Right lung (tissue), 2 donors: ENCODE measurements at regions not wholly inside any gene's neighbourhood (a gene's known extent, or its start where the extent isn't known, plus 50 kb on each side); places are given as distances from the start of the nearest gene placed in this dataset.
"Not testable (repeated sequence)": the region's sequence is repeated elsewhere in the genome, so short reads cannot be mapped to it uniquely, and the experiment has no call there.

Source experiments
- DNase-seq, 2 donors: peaks; one replicate each; pipeline ENCODE4 v3.0.0-alpha.2; 2013

- not testable (repeated sequence) for DNase-seq
These were observed 50.6 kb upstream of the MYL10 start for GRCh38 chr7:101679653-101680173.

- DNase-seq, result no peak
These were observed 51.5 kb upstream of the MYL10 start for GRCh38 chr7:101680406-101681145.

DNA sequence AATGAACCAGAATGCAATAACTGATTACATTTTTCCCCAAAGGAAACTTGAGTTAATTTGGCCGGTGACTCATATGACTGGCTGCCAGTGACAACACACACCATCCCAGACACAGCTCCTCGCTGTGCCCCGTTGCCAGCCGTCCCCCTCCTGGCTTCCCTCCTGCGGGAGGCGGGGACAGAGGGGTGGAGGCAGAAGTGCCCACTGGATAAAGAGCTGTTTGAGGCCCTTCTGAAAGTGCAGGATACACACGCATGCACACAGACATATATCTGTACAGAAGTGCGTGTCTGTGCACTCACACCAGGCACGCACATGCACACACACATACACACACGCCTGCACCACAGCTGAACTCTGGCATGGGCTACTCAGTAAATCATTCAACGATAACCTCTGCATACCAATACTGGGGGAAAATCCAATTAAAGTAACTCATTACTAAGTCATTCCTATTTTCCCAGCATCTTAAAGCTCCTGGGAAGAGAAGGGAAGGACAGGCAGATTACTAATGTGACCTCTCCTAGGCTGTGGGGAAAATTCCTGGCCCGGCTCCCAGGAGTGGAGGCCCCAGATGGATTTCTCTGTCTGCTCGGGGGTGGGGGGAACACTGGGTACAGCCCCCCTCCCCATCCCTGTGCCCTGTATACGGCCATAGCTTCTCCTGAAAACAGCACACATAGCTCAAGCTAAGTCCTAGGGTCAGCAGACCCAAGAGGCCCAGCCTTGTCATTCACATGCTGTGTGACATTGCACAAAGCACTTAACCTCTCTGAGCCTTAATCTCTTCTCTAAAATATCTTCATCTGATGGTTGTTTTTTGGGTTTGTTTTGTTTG lies 52.3 kb upstream of the MYL10 start:
- DNase-seq, result peak; percentile 43 to 45

DNA sequence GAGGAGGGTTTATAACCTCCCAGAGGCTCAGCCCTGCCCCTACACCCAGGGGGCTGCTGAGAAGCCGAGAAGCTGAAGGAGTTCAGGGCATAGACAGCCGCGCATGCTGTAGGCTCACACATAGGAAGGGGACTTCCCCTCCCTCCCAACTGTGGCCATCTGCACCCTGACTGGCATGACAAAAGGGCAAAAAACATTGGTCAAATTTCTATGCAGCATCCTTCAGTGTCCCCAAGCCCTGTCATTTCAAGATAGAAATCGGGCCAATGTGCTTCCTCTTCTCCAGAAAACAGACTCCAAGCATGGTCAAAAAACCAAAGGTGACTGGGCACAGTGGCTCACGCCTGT lies 55.9 kb upstream of the MYL10 start:
- no peak for DNase-seq

DNA sequence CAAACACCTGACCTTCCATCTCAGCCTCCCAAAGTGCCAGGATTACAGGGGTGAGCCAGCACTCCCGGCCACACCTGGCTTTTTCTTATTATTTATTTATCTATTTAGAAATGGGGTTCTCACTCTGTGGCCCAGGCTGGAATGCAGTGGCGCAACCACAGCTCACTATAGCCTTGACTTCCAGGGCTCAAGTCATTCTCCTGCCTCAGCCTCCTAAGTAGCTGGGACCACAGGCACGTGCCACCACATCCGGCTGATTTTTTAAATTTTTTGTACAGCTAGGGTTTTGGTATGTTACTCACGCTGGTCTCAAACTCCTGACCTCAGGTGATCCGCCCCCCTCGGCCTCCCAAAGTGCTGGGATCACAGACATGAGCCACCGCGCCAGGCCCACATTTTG lies 56.9 kb upstream of the MYL10 start:
- no peak for DNase-seq

GRCh38 chr7:101687081-101687480 lies 58.0 kb upstream of the MYL10 start:
- DNase-seq, result no peak

DNA sequence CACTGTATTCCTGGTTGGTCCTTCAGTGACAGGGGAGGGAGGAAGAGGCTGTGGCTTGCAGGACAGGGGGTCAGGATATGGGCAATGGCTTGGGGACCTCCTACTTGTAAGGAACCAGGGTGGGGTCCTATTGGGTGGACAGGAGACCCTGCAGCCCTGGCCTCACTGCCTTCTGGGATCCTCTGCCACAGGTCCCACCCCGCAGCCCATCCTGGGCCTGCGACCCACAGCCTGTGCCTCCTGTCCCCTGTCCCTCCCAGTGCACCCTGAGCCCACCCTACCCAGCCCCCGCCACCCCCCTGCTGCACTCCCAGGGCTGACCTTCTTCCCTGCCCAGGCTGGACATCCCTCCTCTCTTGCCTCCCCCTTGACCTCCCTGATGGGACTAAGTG lies 58.7 kb upstream of the MYL10 start:
- no peak for DNase-seq

- peak; percentile 67 to 68 for DNase-seq
These were observed 59.2 kb upstream of the MYL10 start for GRCh38 chr7:101688183-101688831.

DNA sequence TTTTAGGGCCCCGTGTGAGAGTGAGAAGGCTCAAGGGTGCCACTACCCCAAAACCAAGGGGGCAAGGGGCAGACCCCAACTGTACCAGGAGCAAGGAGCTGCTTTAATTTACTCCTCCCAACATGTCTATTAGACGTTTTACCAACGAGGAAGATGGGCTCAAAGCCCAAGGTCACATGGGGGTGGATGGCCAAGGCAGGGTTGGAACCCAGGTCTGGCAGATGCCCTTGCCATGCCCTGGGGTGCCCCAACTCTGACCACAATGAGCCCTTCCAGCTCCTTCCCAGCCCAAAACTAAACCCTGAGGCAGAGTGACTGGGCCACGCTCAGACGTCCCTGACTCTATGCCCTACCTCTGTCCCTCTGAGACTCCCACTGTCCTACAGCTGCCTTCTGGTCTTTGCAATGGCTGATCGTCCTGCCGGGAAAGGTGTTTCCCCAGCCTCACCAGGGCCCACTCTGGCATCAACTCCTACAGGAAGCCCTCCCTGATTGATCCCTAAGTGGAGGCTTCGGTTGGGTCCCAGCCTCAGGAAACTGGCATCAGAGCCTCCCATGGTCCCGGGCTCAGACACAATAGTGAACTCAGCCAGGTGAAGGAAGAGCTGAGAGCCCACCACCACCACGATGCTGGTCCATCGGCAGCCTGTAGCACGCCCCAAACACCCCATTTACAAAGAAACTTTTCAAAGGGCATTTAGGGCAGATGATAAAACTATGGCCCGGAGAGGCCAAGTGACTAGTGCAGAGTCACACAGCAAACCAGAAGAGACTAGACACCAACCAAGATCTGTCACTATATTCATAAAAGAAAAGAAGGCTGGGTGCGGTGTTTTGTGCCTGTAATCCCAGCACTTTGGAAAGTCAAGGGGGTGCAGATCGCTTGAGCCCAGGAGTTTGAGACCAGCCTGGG lies 60.2 kb upstream of the MYL10 start:
- no peak for DNase-seq

DNA sequence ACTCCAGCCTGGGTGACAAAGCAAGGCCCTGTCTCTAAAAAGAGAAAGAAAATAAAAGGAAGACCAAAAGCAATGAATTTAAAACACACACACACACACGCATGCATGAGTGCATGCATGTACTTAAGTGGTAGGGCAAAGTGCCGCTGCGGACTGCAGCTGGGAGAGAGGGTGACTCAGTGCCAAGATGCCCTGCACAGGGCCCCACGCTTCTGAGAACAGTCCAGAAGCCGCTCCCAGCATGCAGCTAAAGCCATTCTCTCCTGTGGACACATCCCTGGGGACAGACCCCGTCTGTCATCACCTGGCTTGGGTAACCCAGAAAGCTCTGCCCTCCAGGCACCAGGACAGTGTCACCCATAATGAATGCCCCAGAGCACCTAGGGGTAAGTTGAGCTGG lies 61.0 kb upstream of the MYL10 start:
- peak; percentile 25 to 36 for DNase-seq

DNA sequence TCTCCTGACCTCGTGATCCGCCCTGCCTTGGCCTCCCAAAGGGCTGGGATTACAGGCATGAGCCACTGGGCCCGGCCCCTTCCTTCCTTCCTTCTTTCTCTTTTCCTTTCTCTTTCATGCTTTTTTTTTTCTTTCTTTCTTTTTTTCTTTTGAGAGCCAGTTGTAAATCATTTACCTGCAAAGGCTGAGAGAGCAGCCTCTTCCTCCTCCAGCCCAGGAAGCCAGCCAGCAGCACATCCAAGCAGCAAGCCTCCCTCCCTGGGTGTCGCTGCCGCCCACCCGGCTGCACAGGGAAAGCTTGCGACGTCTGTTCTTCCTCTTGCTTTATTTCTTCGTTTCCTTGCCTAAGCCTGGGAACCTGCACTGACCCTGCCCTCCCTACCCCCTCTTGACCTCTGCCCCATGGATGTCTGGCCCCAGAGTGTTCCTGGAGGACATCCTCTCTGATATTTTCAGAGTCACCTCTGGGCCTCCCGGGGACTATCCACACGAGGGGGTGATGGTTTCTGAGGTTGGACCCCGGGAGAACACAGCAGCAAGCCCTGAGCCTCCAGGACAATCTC lies 62.8 kb upstream of the MYL10 start:
- DNase-seq, result peak; percentile 16 to 17

DNA sequence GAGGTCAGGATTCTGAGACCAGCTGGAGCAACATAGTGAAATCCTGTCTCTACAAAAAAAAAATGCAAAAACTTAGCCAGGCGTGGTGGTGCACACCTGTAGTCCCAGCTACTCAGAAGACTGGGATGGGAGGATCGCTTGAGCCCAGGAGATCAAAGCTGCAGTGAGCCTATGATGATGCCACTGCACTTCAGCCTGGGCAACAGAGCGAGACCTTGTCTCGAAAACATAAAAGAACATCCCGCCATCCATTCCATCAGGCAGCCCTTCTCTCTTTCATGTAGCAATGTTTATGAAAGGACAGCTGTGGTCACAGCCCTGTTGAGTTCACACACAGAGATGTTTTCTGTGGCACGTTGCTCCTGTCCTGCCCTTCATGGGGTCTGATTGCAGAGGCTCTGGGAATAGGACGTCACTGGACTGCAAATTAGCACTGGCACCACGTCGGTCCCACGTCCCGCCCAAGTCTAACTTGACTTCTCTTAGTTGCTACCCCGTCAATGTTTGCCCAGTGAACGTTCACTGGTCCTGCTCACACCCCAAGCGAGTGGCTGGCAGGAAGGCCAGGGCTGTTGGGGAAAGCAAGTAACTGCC lies 64.5 kb upstream of the MYL10 start:
- DNase-seq, result no peak

DNA sequence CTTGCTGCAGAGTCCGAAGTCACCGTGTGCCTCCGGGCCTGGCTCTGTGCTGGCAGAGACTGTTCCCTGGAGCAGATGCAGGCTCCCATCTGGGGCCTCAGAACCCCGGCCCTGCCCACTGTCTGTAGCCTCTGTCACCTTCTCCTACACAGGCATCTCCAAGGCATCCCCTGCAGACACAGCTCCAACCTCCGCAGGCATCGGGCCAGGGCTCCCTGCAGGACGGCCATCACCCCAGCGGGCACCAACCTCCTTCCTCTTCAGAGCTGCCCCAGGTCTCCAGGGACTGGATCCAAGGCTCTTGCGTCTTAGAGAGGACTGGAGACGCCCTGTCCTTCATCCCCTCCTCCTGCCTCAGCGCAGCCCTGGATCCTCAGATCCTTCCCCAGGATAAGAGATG lies 69.9 kb upstream of the MYL10 start:
- DNase-seq, result no peak

GRCh38 chr7:101699399-101699798 lies 70.3 kb upstream of the MYL10 start:
- DNase-seq, result no peak

DNA sequence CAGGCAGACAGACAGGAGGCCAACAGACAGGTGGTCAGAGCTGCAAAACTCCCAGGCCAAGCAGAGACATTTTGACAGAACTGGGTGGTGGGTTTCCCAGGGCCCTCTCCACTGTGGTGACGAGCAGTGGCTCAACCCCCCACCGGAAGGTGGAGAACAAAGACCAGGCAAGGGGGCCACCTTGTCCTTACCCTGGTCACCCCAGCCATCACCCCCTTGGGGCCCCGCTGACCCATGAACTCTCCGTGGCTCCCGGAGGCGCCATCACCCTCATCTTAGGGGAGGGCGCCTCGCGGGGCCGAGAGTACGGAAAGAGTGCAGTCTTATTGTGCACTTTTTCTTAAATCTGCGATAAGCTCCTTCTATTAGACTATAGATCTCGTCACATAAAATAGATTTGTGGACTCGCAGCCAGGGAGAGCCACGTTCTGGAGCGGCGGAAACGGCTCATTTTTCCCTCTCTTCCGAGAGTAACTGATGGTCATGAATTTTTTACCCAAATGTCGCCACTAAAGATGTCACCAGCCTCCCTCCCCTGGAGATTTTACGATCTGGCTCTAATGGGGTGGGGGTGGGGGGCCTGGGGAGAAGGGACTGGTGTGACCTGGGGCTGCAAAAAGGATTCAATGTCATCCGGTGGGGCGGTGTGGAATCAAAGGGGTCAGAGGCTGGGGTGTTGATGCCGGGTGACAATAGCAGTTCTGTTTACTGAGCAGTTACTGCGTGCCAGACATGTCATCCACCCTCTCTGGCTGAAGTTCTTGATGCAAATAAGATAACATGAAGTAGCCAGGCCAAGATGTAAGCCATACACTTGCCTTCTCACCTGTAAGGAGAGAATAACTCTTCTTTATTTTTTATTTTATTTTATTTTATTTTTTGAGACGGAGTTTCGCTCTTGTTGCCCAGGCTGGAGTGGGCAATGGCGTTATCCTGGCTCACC lies 71.1 kb upstream of the MYL10 start:
- DNase-seq, result no peak

DNA sequence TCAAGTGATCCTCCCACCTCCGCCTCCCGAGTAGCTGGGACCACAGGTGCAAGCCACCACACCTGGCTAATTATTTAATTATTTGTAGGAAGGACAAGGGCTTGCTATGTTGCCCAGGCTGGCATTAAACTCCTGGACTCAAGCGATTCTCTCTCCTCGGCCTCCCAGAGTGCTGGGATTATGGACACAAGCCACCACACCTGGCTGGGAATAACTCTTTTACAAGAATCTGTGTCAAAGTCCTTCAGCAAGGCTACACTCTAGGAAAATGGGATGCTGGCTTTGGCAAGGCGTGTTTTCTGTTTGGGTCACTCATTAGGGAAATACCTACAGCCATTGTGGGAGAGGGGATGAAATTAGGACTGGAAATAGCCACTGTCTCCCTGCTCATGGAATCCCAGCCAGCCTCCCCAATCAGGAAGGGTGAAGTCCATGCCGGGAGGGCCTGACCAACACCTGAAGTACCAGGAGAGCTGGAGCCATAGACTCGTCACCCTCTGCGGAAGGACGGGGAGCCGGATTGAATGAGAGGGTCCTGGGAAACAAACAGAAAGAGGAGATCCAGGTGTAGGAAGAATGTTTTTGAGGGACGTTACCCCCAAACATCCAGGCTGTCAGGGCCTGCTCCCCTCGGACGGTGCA lies 72.2 kb upstream of the MYL10 start:
- no peak for DNase-seq

GRCh38 chr7:101702362-101702850 lies 73.3 kb upstream of the MYL10 start:
- DNase-seq, result no peak

GRCh38 chr7:101705331-101705730 lies 76.2 kb upstream of the MYL10 start:
- no peak for DNase-seq

- no peak for DNase-seq
These were observed 78.5 kb upstream of the MYL10 start for GRCh38 chr7:101707587-101707986.
